ENCODE measurements at regions not wholly inside any gene's neighbourhood (a gene's known extent, or its start where the extent isn't known, plus 50 kb on each side); places are given as distances from the start of the nearest gene placed in this dataset.
"Not testable (repeated sequence)": the region's sequence is repeated elsewhere in the genome, so short reads cannot be mapped to it uniquely, and the experiment has no call there.

DNA sequence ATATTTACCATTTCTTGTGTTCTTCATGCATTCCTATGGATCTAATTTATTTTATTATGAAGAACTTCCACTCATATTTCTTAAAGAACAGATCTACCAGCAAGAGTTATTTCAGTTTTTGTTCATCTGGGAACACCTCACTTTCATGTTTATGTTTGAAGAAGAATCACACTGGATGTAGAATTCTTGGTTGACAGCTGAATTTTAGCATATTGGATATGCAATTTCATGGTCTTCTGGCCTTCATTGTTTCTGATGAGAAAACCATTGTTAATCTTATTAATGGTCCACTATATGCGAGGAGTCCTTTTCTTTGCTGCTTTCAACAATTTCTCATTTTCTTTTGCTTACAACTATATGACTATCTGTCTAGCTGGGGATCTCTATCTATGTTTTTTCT lies 189.2 kb downstream of the UXS1 start:
- H3K4me3 ChIP-seq = no peak overlapping the region
- H3K4me1 ChIP-seq = no peaks in the 10 kb centered on the region
- TF ChIP-seq, protein P1, sequence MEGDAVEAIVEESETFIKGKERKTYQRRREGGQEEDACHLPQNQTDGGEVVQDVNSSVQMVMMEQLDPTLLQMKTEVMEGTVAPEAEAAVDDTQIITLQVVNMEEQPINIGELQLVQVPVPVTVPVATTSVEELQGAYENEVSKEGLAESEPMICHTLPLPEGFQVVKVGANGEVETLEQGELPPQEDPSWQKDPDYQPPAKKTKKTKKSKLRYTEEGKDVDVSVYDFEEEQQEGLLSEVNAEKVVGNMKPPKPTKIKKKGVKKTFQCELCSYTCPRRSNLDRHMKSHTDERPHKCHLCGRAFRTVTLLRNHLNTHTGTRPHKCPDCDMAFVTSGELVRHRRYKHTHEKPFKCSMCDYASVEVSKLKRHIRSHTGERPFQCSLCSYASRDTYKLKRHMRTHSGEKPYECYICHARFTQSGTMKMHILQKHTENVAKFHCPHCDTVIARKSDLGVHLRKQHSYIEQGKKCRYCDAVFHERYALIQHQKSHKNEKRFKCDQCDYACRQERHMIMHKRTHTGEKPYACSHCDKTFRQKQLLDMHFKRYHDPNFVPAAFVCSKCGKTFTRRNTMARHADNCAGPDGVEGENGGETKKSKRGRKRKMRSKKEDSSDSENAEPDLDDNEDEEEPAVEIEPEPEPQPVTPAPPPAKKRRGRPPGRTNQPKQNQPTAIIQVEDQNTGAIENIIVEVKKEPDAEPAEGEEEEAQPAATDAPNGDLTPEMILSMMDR (IDR thresholded peaks at IDR 0.05) = no peak
- H3K27ac ChIP-seq = no peak overlapping the region
- H3K36me3 ChIP-seq = no peaks in the 10 kb centered on the region
- H3K9me3 ChIP-seq = peaks cover 0 to 28% of the 10 kb centered on the region in 2 donors
- no peak for DNase-seq (ENCODE audit: low spot score)
- H3K27me3 ChIP-seq = no peaks in the 10 kb centered on the region

DNA sequence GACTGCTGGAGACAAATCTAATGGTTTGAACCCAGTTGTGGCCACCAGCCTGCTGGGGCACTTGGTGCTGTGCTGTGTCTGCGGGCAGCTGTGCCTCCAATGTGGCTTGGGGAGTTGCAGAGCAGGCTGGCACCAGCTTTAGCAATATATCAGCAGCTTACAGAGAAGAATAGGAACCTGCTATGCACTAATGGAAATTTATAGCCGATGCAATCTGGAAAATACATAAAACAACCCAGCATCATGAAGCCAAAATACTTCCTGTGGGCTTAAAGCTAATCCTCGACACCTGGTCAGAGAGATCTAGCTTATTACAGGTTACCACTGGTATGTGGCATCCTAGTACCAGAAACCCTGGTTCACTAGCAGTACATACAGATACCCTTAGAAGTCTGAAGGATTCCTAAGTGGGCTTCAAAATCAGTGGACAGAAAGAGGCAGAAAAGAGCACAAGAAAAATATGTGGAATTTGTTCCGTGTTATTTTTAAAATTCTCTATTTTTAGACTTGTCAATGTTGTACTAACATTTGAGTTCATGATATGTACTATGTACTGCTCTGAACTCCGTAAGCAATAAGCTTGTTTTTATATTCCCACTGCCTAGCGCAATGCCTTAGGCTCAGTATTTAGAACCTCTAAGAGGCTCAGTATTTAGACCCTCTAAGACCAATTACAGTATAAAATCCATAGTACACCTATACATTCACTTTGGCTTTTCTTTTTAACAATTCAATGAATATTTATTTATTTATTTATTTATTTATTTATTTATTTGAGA lies 194.7 kb downstream of the UXS1 start:
- H3K27me3 ChIP-seq = no peaks in the 10 kb centered on the region
- H3K4me3 ChIP-seq = no peak overlapping the region
- H3K4me1 ChIP-seq = no peaks in the 10 kb centered on the region
- peaks cover 0 to 25% of the 10 kb centered on the region in 2 donors for H3K9me3 ChIP-seq
- no peak overlapping the region for H3K27ac ChIP-seq
- DNase-seq (ENCODE audit: low spot score) = no peak
- no peaks in the 10 kb centered on the region for H3K36me3 ChIP-seq
- TF ChIP-seq, protein P1 (IDR thresholded peaks at IDR 0.05) = no peak

DNA sequence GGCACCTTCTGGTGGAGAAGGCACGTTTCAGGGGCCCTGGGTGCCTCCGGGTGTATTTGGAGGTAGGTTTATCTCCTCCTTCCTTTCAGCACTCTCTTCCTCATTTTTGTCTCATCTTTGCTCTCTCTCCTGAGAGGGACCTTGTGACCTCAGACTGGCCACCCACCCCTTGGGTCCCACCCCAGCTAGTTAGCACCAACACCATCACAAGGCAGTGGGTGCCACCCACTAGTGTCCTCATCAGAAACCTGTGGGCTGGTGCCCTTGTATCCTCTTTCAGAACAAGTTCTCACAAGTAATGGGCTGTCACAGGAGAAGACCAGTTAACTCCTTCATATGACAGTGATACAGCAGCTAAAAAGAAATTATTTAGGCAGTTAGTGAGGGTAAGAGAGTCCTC lies 196.4 kb downstream of the UXS1 start:
- DNase-seq (ENCODE audit: low spot score) = no peak
- Histone ChIP-seq H3K36me3 (no peaks in the 10 kb centered on the region), H3K27ac (no peak overlapping the region), H3K4me1 (no peaks in the 10 kb centered on the region), H3K27me3 (no peaks in the 10 kb centered on the region), H3K4me3 (no peak overlapping the region), H3K9me3 (peaks cover 0 to 25% of the 10 kb centered on the region in 2 donors)
- TF ChIP-seq, protein P1 (IDR thresholded peaks at IDR 0.05) = no peak

DNA sequence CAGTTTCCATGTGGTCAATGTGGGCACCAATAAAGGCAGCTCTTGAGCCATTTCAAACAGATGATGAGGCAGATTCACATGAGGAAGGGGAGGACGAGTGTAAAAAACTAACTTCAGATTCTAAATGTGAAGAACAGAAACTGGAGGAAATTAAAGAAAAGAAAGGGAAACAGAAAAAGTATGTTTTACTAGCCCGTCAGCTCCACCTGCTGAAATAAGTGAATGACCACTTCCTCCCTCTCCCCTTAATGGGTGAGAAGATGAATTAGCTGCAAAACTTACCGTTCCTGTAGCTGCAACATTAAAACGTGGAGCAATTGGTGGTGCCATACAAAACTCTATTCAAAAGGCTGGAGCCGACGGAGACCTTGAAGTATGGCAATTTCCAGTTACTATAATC lies 203.5 kb downstream of the UXS1 start:
- H3K36me3 ChIP-seq = no peaks in the 10 kb centered on the region
- no peak overlapping the region for H3K4me3 ChIP-seq
- H3K27ac ChIP-seq = no peak overlapping the region
- no peak for DNase-seq (ENCODE audit: low spot score)
- TF ChIP-seq, protein P1 (IDR thresholded peaks at IDR 0.05) = no peak
- no peaks in the 10 kb centered on the region for H3K27me3 ChIP-seq
- H3K9me3 ChIP-seq = peaks cover 0 to 46% of the 10 kb centered on the region in 2 donors
- H3K4me1 ChIP-seq = no peaks in the 10 kb centered on the region

DNA sequence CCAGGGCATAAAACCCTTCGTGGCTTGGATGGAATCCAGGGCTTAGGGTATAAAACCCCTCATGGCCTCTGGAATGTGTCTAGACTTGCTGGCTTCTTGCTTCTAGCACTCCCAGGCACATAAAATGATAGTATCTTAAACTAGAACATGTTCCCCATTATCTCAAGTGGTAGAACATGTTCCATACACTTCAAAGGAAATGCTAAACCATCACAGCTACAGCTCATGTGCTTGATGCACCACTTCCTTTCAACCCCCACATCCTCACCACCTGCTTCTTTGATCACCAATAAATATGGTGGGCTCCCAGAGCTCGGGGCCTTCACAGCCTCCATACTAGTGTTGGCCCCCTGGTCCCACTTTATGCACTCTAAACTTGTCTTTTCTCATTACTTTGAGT lies 204.3 kb downstream of the UXS1 start:
- not testable (repeated sequence) for H3K36me3 ChIP-seq; H3K4me3 ChIP-seq; DNase-seq (ENCODE audit: low spot score); H3K4me1 ChIP-seq; H3K27me3 ChIP-seq; H3K27ac ChIP-seq
- peaks cover 0 to 38% of the 10 kb centered on the region in 2 donors for H3K9me3 ChIP-seq

DNA sequence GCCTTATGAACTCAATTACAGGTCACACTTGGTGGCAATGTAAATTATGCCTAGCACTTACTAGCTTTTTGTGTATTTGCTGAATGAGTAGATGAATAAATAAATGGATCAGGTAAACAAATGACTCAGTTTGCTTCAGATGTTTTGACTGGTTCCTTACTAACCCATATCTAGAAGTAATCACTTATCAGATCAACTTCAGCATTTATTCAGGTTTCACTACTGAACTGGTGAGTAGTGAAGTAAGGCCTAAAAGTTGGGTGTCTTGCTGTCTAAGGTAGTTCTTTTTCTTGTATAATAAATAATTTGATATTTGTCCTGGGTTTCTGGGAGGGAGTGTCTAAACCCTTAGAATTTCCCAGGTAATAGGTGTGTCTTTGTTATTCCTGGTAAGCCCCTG lies 205.0 kb downstream of the UXS1 start:
- no peak overlapping the region for H3K4me3 ChIP-seq
- H3K36me3 ChIP-seq = no peaks in the 10 kb centered on the region
- TF ChIP-seq, protein P1 (IDR thresholded peaks at IDR 0.05) = no peak
- DNase-seq (ENCODE audit: low spot score) = no peak
- no peaks in the 10 kb centered on the region for H3K4me1 ChIP-seq
- H3K27me3 ChIP-seq = no peaks in the 10 kb centered on the region
- H3K9me3 ChIP-seq = peaks cover 0 to 32% of the 10 kb centered on the region in 2 donors
- H3K27ac ChIP-seq = no peak overlapping the region
